Stimulated activated CD8-positive, alpha-beta memory T cell treated with anti-CD3 and anti-CD28 coated beads, Interleukin-12 subunit alpha, Interleukin-12 subunit beta, amount 100 ng/mL, for 1 hour (primary cell): ENCODE measurements at regions not wholly inside any gene's neighbourhood (a gene's known extent, or its start where the extent isn't known, plus 50 kb on each side); places are given as distances from the start of the nearest gene placed in this dataset.

Experiments used
- DNase-seq: peaks from one replicate; pipeline ENCODE4 v3.0.0-alpha.2; 2020; ENCODE audit warnings: low read depth

GRCh38 chr3:95356764-95357501 is 1294.1 kb downstream of the NSUN3 start:
- DNase-seq: no peak

GRCh38 chr3:95387242-95388021 is 1324.6 kb downstream of the NSUN3 start:
- DNase-seq: no peak

GRCh38 chr3:95389725-95390313 is 1327.0 kb downstream of the NSUN3 start:
- no peak for DNase-seq

- DNase-seq: no peak
Observed at GRCh38 chr3:95394286-95394685, 1331.4 kb downstream of the NSUN3 start.

- no peak for DNase-seq
Observed at GRCh38 chr3:95399585-95399984, 1336.7 kb downstream of the NSUN3 start.

- DNase-seq: no peak
Observed at GRCh38 chr3:95401693-95402092, 1338.8 kb downstream of the NSUN3 start.

GRCh38 chr3:95407709-95408463 is 1345.0 kb downstream of the NSUN3 start:
- DNase-seq: no peak

GRCh38 chr3:95408464-95408862 is 1345.6 kb downstream of the NSUN3 start:
- no peak for DNase-seq

- DNase-seq: no peak
Observed at GRCh38 chr3:95418251-95418650, 1355.4 kb downstream of the NSUN3 start.

GRCh38 chr3:95424279-95424678 is 1361.4 kb downstream of the NSUN3 start:
- no peak for DNase-seq

GRCh38 chr3:95434491-95434890 is 1371.6 kb downstream of the NSUN3 start:
- DNase-seq: no peak

- no peak for DNase-seq
Observed at GRCh38 chr3:95437409-95437808, 1374.5 kb downstream of the NSUN3 start.

GRCh38 chr3:95438274-95438673 is 1375.4 kb downstream of the NSUN3 start:
- DNase-seq: no peak

- DNase-seq: no peak
Observed at GRCh38 chr3:95442766-95443165, 1371.6 kb upstream of the EPHA6 start.

GRCh38 chr3:95449841-95450240 is 1364.6 kb upstream of the EPHA6 start:
- DNase-seq: no peak

GRCh38 chr3:95453242-95453641 is 1361.2 kb upstream of the EPHA6 start:
- DNase-seq: no peak

- DNase-seq: no peak
Observed at GRCh38 chr3:95456835-95457234, 1357.6 kb upstream of the EPHA6 start.

- no peak for DNase-seq
Observed at GRCh38 chr3:95459706-95460105, 1354.7 kb upstream of the EPHA6 start.

- DNase-seq: no peak
Observed at GRCh38 chr3:95460274-95460673, 1354.1 kb upstream of the EPHA6 start.

- DNase-seq: no peak
Observed at GRCh38 chr3:95462161-95462560, 1352.2 kb upstream of the EPHA6 start.

GRCh38 chr3:95464346-95464745 is 1350.0 kb upstream of the EPHA6 start:
- DNase-seq: no peak

GRCh38 chr3:95468331-95468730 is 1346.1 kb upstream of the EPHA6 start:
- DNase-seq: no peak
